ENCODE measurements at regions not wholly inside any gene's neighbourhood (a gene's known extent, or its start where the extent isn't known, plus 50 kb on each side); places are given as distances from the start of the nearest gene placed in this dataset.
A peak's percentile ranks its signal among the peaks of the same experiment; 100 is the strongest.

- WGBS, 2 donors (ENCODE audit: low coverage in 1 of 2): 78 to 94% methylated on average over 1 of the region's 1 CpG
- H3K27me3 ChIP-seq: no peaks in the 10 kb centered on the region
- H3K27ac ChIP-seq: no peak overlapping the region
- no peaks in the 10 kb centered on the region for H3K9me3 ChIP-seq
- no peak overlapping the region for H3K4me3 ChIP-seq
- intact Hi-C loops (cut with DNase I; ENCODE audit: low total_unique reads): no loop called here
- no peaks in the 10 kb centered on the region for H3K36me3 ChIP-seq
- no peak for DNase-seq
- peaks cover 0 to 4% (median 0%) of the 10 kb centered on the region in 4 donors for H3K4me1 ChIP-seq
- in situ Hi-C loops (cut with MboI; ENCODE audit: low pct_ligation_motif_present in 1 of 4, low pct_unique_long_range_greater_than_20kb in 1 of 4, low sequenced_read_pairs in 3 of 4): no loop called here
- TF ChIP-seq POLR2AphosphoS5 (IDR thresholded peaks at IDR 0.05) (no peak), EP300 (IDR thresholded peaks at IDR 0.05; ENCODE audit: low read depth) (no peak), CTCF (IDR thresholded peaks at IDR 0.05) (no peak), POLR2A (IDR thresholded peaks at IDR 0.05) (no peak)
Observed at GRCh38 chr10:4643471-4643870, 182.5 kb upstream of the AKR1E2 start.

GRCh38 chr10:4639960-4640359 is 186.0 kb upstream of the AKR1E2 start:
- intact Hi-C loops (cut with DNase I; ENCODE audit: low total_unique reads): no loop called here
- DNase-seq: no peak
- TF ChIP-seq POLR2AphosphoS5 (IDR thresholded peaks at IDR 0.05): peak in 2 of 3 donors; percentile 21 to 38
- TF ChIP-seq CTCF (IDR thresholded peaks at IDR 0.05): no peak
- no peak for TF ChIP-seq POLR2A (IDR thresholded peaks at IDR 0.05)
- TF ChIP-seq EP300 (IDR thresholded peaks at IDR 0.05; ENCODE audit: low read depth): no peak
- H3K9me3 ChIP-seq: no peaks in the 10 kb centered on the region
- peaks cover 0 to 4% (median 0%) of the 10 kb centered on the region in 4 donors for H3K4me1 ChIP-seq
- no peaks in the 10 kb centered on the region for H3K27me3 ChIP-seq
- in situ Hi-C loops (cut with MboI; ENCODE audit: low pct_ligation_motif_present in 1 of 4, low pct_unique_long_range_greater_than_20kb in 1 of 4, low sequenced_read_pairs in 3 of 4): no loop called here
- H3K36me3 ChIP-seq: no peaks in the 10 kb centered on the region
- peak overlapping the region in 3 of 4 donors; percentile 8 to 45 (median 45) for H3K27ac ChIP-seq
- no peak overlapping the region for H3K4me3 ChIP-seq
- 59% methylated on average over 2 of the region's 2 CpGs; no CpG with 5 or more reads in 1 of the 2 donors for WGBS, 2 donors (ENCODE audit: low coverage in 1 of 2)

- WGBS, 2 donors (ENCODE audit: low coverage in 1 of 2): 86 to 96% methylated on average over 3 of the region's 3 CpGs
- intact Hi-C loops (cut with DNase I; ENCODE audit: low total_unique reads) (no loop called here), in situ Hi-C loops (cut with MboI; ENCODE audit: low pct_ligation_motif_present in 1 of 4, low pct_unique_long_range_greater_than_20kb in 1 of 4, low sequenced_read_pairs in 3 of 4) (no loop called here)
- Histone ChIP-seq H3K27me3 (no peaks in the 10 kb centered on the region), H3K4me1 (peaks cover 0 to 4% (median 0%) of the 10 kb centered on the region in 4 donors), H3K36me3 (no peaks in the 10 kb centered on the region), H3K9me3 (no peaks in the 10 kb centered on the region), H3K4me3 (no peak overlapping the region), H3K27ac (no peak overlapping the region)
- TF ChIP-seq CTCF (IDR thresholded peaks at IDR 0.05): no peak
- TF ChIP-seq POLR2A (IDR thresholded peaks at IDR 0.05): no peak
- TF ChIP-seq EP300 (IDR thresholded peaks at IDR 0.05; ENCODE audit: low read depth): no peak
- no peak for TF ChIP-seq POLR2AphosphoS5 (IDR thresholded peaks at IDR 0.05)
- DNase-seq: no peak
Observed at GRCh38 chr10:4638099-4638498, 187.9 kb upstream of the AKR1E2 start.

GRCh38 chr10:4637657-4638056 is 188.3 kb upstream of the AKR1E2 start:
- Histone ChIP-seq H3K27me3 (no peaks in the 10 kb centered on the region), H3K36me3 (no peaks in the 10 kb centered on the region), H3K27ac (no peak overlapping the region), H3K4me3 (no peak overlapping the region), H3K4me1 (peaks cover 0 to 4% (median 0%) of the 10 kb centered on the region in 4 donors), H3K9me3 (no peaks in the 10 kb centered on the region)
- in situ Hi-C loops (cut with MboI; ENCODE audit: low pct_ligation_motif_present in 1 of 4, low pct_unique_long_range_greater_than_20kb in 1 of 4, low sequenced_read_pairs in 3 of 4): no loop called here
- DNase-seq: no peak
- 91 to 94% methylated on average over 2 of the region's 2 CpGs for WGBS, 2 donors (ENCODE audit: low coverage in 1 of 2)
- intact Hi-C loops (cut with DNase I; ENCODE audit: low total_unique reads): no loop called here
- TF ChIP-seq EP300 (IDR thresholded peaks at IDR 0.05; ENCODE audit: low read depth) (no peak), POLR2AphosphoS5 (IDR thresholded peaks at IDR 0.05) (no peak)

- H3K27ac ChIP-seq: no peak overlapping the region
- no peaks in the 10 kb centered on the region for H3K27me3 ChIP-seq
- TF ChIP-seq POLR2AphosphoS5 (IDR thresholded peaks at IDR 0.05) (no peak), CTCF (IDR thresholded peaks at IDR 0.05) (no peak), EP300 (IDR thresholded peaks at IDR 0.05; ENCODE audit: low read depth) (no peak), POLR2A (IDR thresholded peaks at IDR 0.05) (no peak)
- no peaks in the 10 kb centered on the region for H3K36me3 ChIP-seq
- no peak overlapping the region for H3K4me3 ChIP-seq
- peaks cover 0 to 4% (median 0%) of the 10 kb centered on the region in 4 donors for H3K4me1 ChIP-seq
- WGBS, 2 donors (ENCODE audit: low coverage in 1 of 2): 78 to 80% methylated on average over 2 of the region's 2 CpGs
- in situ Hi-C loops (cut with MboI; ENCODE audit: low pct_ligation_motif_present in 1 of 4, low pct_unique_long_range_greater_than_20kb in 1 of 4, low sequenced_read_pairs in 3 of 4): no loop called here
- no peak for DNase-seq
- no peaks in the 10 kb centered on the region for H3K9me3 ChIP-seq
- intact Hi-C loops (cut with DNase I; ENCODE audit: low total_unique reads): no loop called here
Observed at GRCh38 chr10:4635883-4636282, 190.1 kb upstream of the AKR1E2 start.
